ENCODE measurements at regions not wholly inside any gene's neighbourhood (a gene's known extent, or its start where the extent isn't known, plus 50 kb on each side); places are given as distances from the start of the nearest gene placed in this dataset.

DNA sequence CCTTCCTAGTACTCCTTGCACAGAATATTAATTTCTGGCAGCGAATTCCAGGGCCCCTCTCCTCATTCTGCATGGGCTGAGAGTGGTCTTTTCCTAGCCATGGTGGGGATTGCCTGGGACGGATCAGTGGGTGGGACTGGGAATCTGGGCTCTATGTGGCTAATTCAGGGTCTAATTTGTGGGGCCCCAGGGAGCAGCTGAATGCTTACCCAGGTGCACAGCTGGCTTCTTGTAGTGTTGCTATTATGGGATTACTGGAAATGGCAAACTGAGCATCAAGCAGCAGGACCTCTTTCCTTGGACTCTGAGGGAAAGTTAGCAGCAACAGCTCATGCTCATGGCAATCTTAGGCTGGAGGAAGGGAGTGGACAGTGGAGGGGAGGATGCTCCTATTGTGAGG lies 187.1 kb upstream of the CACNA1E start:
- POLR2A ChIA-PET: no interaction called here
- no peak overlapping the region for H3K4me3 Mint-ChIP-seq
- H3K27ac Mint-ChIP-seq: no peak overlapping the region
- no peaks in the 10 kb centered on the region for H3K9me3 Mint-ChIP-seq
- CTCF ChIA-PET: interaction anchor here (1.0 kb wide), 1 partner anchor 32 kb away, joined by 3 read pairs; no protein-coding TSS in a partner anchor
- intact Hi-C loops (cut with micrococcal nuclease): no loop called here
- TF ChIP-seq, protein P1, sequence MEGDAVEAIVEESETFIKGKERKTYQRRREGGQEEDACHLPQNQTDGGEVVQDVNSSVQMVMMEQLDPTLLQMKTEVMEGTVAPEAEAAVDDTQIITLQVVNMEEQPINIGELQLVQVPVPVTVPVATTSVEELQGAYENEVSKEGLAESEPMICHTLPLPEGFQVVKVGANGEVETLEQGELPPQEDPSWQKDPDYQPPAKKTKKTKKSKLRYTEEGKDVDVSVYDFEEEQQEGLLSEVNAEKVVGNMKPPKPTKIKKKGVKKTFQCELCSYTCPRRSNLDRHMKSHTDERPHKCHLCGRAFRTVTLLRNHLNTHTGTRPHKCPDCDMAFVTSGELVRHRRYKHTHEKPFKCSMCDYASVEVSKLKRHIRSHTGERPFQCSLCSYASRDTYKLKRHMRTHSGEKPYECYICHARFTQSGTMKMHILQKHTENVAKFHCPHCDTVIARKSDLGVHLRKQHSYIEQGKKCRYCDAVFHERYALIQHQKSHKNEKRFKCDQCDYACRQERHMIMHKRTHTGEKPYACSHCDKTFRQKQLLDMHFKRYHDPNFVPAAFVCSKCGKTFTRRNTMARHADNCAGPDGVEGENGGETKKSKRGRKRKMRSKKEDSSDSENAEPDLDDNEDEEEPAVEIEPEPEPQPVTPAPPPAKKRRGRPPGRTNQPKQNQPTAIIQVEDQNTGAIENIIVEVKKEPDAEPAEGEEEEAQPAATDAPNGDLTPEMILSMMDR (IDR thresholded peaks at IDR 0.05): no peak
- H3K36me3 Mint-ChIP-seq (ENCODE audit: low read depth): no peaks in the 10 kb centered on the region
- no peaks in the 10 kb centered on the region for H3K4me1 Mint-ChIP-seq (ENCODE audit: low read depth)
- ATAC-seq (no peak), DNase-seq (no peak)
- no peaks in the 10 kb centered on the region for H3K27me3 Mint-ChIP-seq

DNA sequence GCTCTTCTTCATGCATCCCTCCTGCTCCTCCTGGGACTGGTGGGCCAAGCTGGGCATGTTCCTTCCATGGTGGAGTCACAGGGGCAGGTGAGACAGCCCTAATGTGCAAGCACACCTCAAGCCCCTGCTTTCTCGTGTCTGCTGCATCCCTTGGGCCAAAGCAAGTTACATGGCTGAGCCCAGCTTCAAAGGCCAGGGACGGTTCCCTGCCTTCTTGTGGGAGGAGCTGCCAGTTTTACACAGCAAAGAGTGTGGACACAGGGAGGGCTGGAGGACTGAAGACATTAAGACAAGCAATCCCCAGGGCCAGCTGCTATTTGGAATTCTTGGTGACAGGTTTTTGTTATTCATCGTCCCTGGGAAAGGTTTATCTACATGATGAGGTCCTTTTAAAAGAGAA lies 175.2 kb upstream of the CACNA1E start:
- Mint-ChIP-seq H3K27me3 (peaks cover 7% of the 10 kb centered on the region), H3K27ac (no peak overlapping the region), H3K36me3 (ENCODE audit: low read depth) (no peaks in the 10 kb centered on the region), H3K4me3 (no peak overlapping the region), H3K4me1 (ENCODE audit: low read depth) (no peaks in the 10 kb centered on the region), H3K9me3 (no peaks in the 10 kb centered on the region)
- no peak for DNase-seq
- ChIA-PET POLR2A (no interaction called here), CTCF (interaction anchor here (0.9 to 1.4 kb wide), 2 partner anchors 117 to 119 kb away, joined by 3 to 5 read pairs; no protein-coding TSS in a partner anchor)
- ATAC-seq: no peak
- TF ChIP-seq, protein P1 (IDR thresholded peaks at IDR 0.05): no peak
- intact Hi-C loops (cut with micrococcal nuclease): no loop called here

DNA sequence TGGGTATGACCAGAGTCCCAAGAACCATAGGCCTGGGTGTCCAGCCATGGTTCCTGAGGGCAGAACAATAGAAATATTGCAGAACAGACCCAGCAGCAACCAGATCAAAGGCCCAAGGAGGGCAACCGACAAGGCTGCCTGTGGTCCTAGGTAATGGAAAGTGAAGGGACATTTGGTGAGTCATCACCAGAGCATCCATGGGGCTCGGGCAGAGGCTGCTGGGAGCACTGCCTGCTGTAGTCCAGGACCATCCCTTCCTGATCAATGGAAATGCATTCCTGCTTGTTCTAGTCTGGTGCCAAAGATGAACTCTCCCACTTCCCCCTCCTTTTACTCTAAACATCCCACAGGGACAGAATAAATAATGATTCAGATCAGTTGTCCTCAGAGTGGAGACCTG lies 172.8 kb upstream of the CACNA1E start:
- Mint-ChIP-seq H3K27ac (no peak overlapping the region), H3K27me3 (peaks cover 16% of the 10 kb centered on the region), H3K36me3 (ENCODE audit: low read depth) (no peaks in the 10 kb centered on the region), H3K9me3 (no peaks in the 10 kb centered on the region), H3K4me3 (no peak overlapping the region), H3K4me1 (ENCODE audit: low read depth) (peaks cover 9% of the 10 kb centered on the region)
- ChIA-PET POLR2A (no interaction called here), CTCF (no interaction called here)
- intact Hi-C loops (cut with micrococcal nuclease): loop anchor here (10.0 kb wide), 1 partner anchor 126 kb away; no protein-coding TSS in a partner anchor
- DNase-seq (no peak), ATAC-seq (no peak)
- TF ChIP-seq, protein P1 (IDR thresholded peaks at IDR 0.05): no peak

DNA sequence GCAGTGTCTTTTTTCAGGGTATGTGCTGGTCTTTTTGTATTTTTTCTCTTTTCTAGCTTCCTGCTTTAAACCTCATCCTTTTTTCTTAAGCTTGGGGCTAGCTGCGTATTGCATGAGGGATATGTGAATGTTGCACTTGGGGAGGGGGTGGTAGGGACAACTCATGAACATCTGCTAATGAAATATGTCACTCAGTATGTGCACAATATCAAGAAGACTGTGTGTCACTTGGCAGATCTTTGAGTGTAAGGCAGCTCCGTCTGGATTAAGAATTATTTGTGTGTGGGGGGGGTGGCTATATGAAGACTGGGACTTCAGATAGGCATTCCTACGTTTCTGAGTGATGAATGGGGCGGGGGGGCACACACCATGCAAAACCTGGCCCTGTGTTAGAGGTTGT lies 170.4 kb upstream of the CACNA1E start:
- H3K27ac Mint-ChIP-seq: no peak overlapping the region
- no peak overlapping the region for H3K4me3 Mint-ChIP-seq
- ChIA-PET POLR2A (no interaction called here), CTCF (interaction anchor here (1.0 to 1.4 kb wide), 2 partner anchors 15 to 112 kb away, joined by 4 to 5 read pairs; no protein-coding TSS in a partner anchor)
- H3K4me1 Mint-ChIP-seq (ENCODE audit: low read depth): peaks cover 13% of the 10 kb centered on the region
- DNase-seq (no peak), ATAC-seq (no peak)
- TF ChIP-seq, protein P1 (IDR thresholded peaks at IDR 0.05): no peak
- intact Hi-C loops (cut with micrococcal nuclease): loop anchor here (10.0 kb wide), 1 partner anchor 128 kb away; no protein-coding TSS in a partner anchor
- H3K27me3 Mint-ChIP-seq: peaks cover 34% of the 10 kb centered on the region
- no peaks in the 10 kb centered on the region for H3K9me3 Mint-ChIP-seq
- H3K36me3 Mint-ChIP-seq (ENCODE audit: low read depth): no peaks in the 10 kb centered on the region

DNA sequence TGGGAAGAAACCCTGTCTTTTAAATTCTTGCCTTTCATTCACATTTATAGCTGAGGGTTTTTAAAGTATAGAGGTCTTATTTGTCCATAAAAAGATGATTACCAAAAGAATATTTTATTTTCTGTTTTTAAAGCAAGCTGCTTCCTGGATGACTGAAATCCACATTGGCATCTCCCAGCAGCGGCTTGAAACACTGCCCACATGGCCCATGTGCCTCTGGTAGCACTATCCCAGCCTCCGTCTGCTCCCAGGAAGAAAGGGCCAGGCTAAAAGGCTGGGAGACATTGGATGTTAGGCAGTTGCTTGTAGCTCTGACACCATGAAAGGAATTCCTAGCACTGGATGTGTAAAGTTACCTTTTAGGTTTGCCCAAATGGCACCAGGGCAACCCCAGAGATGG lies 169.9 kb upstream of the CACNA1E start:
- no peak for DNase-seq
- TF ChIP-seq, protein P1 (IDR thresholded peaks at IDR 0.05): no peak
- peaks cover 39% of the 10 kb centered on the region for H3K27me3 Mint-ChIP-seq
- peaks cover 15% of the 10 kb centered on the region for H3K4me1 Mint-ChIP-seq (ENCODE audit: low read depth)
- H3K27ac Mint-ChIP-seq: no peak overlapping the region
- ChIA-PET POLR2A (no interaction called here), CTCF (interaction anchor here (1.0 to 1.4 kb wide), 2 partner anchors 15 to 111 kb away, joined by 4 to 5 read pairs; no protein-coding TSS in a partner anchor)
- intact Hi-C loops (cut with micrococcal nuclease): loop anchor here (10.0 kb wide), 1 partner anchor 129 kb away; no protein-coding TSS in a partner anchor
- H3K36me3 Mint-ChIP-seq (ENCODE audit: low read depth): no peaks in the 10 kb centered on the region
- H3K4me3 Mint-ChIP-seq: no peak overlapping the region
- ATAC-seq: no peak
- no peaks in the 10 kb centered on the region for H3K9me3 Mint-ChIP-seq

All from activated CD8-positive, alpha-beta T cell treated with anti-CD3 and anti-CD28 coated beads for 36 hours (primary cell).